ENCODE measurements at regions not wholly inside any gene's neighbourhood (a gene's known extent, or its start where the extent isn't known, plus 50 kb on each side); places are given as distances from the start of the nearest gene placed in this dataset.

- Mint-ChIP-seq H3K27me3 (ENCODE audit: low read depth) (no peaks in the 10 kb centered on the region), H3K9me3 (no peaks in the 10 kb centered on the region), H3K4me1 (ENCODE audit: low read depth) (no peaks in the 10 kb centered on the region), H3K27ac (no peak overlapping the region), H3K4me3 (no peak overlapping the region), H3K36me3 (ENCODE audit: low read depth) (no peaks in the 10 kb centered on the region)
- DNase-seq (ENCODE audit: low spot score): no peak
Measured at GRCh38 chr5:106894964-106895363, 775.8 kb downstream of the EFNA5 start.

- H3K4me1 Mint-ChIP-seq (ENCODE audit: low read depth): no peaks in the 10 kb centered on the region
- no peaks in the 10 kb centered on the region for H3K9me3 Mint-ChIP-seq
- no peak overlapping the region for H3K27ac Mint-ChIP-seq
- no peak for DNase-seq (ENCODE audit: low spot score)
- no peaks in the 10 kb centered on the region for H3K27me3 Mint-ChIP-seq (ENCODE audit: low read depth)
- H3K4me3 Mint-ChIP-seq: no peak overlapping the region
- no peaks in the 10 kb centered on the region for H3K36me3 Mint-ChIP-seq (ENCODE audit: low read depth)
Measured at GRCh38 chr5:106882035-106882434, 788.7 kb downstream of the EFNA5 start.

GRCh38 chr5:106880656-106881055, 790.1 kb downstream of the EFNA5 start:
- H3K27ac Mint-ChIP-seq: no peak overlapping the region

GRCh38 chr5:106877881-106878280, 792.9 kb downstream of the EFNA5 start:
- H3K27me3 Mint-ChIP-seq (ENCODE audit: low read depth): no peaks in the 10 kb centered on the region
- no peak overlapping the region for H3K4me3 Mint-ChIP-seq
- H3K27ac Mint-ChIP-seq: no peak overlapping the region
- H3K36me3 Mint-ChIP-seq (ENCODE audit: low read depth): no peaks in the 10 kb centered on the region
- H3K9me3 Mint-ChIP-seq: no peaks in the 10 kb centered on the region
- no peak for DNase-seq (ENCODE audit: low spot score)
- H3K4me1 Mint-ChIP-seq (ENCODE audit: low read depth): no peaks in the 10 kb centered on the region

More at GRCh38 chr5:106880656-106881055, 790.1 kb downstream of the EFNA5 start:
- no peaks in the 10 kb centered on the region for H3K27me3 Mint-ChIP-seq (ENCODE audit: low read depth)
- no peak for DNase-seq (ENCODE audit: low spot score)
- no peak overlapping the region for H3K4me3 Mint-ChIP-seq
- no peaks in the 10 kb centered on the region for H3K36me3 Mint-ChIP-seq (ENCODE audit: low read depth)
- H3K4me1 Mint-ChIP-seq (ENCODE audit: low read depth): no peaks in the 10 kb centered on the region
- H3K9me3 Mint-ChIP-seq: no peaks in the 10 kb centered on the region

GRCh38 chr5:106876665-106877194, 794.0 kb downstream of the EFNA5 start:
- Mint-ChIP-seq H3K4me3 (no peak overlapping the region), H3K27ac (no peak overlapping the region), H3K36me3 (ENCODE audit: low read depth) (no peaks in the 10 kb centered on the region), H3K4me1 (ENCODE audit: low read depth) (no peaks in the 10 kb centered on the region), H3K27me3 (ENCODE audit: low read depth) (no peaks in the 10 kb centered on the region), H3K9me3 (no peaks in the 10 kb centered on the region)
- DNase-seq (ENCODE audit: low spot score): no peak

GRCh38 chr5:106876298-106876622, 794.5 kb downstream of the EFNA5 start:
- H3K27me3 Mint-ChIP-seq (ENCODE audit: low read depth): no peaks in the 10 kb centered on the region
- H3K4me1 Mint-ChIP-seq (ENCODE audit: low read depth): no peaks in the 10 kb centered on the region
- H3K27ac Mint-ChIP-seq: no peak overlapping the region
- H3K36me3 Mint-ChIP-seq (ENCODE audit: low read depth): no peaks in the 10 kb centered on the region
- DNase-seq (ENCODE audit: low spot score): no peak
- no peak overlapping the region for H3K4me3 Mint-ChIP-seq
- H3K9me3 Mint-ChIP-seq: no peaks in the 10 kb centered on the region

GRCh38 chr5:106875591-106876297, 795.0 kb downstream of the EFNA5 start:
- Mint-ChIP-seq H3K4me3 (no peak overlapping the region), H3K4me1 (ENCODE audit: low read depth) (no peaks in the 10 kb centered on the region), H3K27ac (no peak overlapping the region), H3K9me3 (no peaks in the 10 kb centered on the region), H3K27me3 (ENCODE audit: low read depth) (no peaks in the 10 kb centered on the region), H3K36me3 (ENCODE audit: low read depth) (no peaks in the 10 kb centered on the region)
- DNase-seq (ENCODE audit: low spot score): no peak

- Mint-ChIP-seq H3K27me3 (ENCODE audit: low read depth) (no peaks in the 10 kb centered on the region), H3K4me1 (ENCODE audit: low read depth) (no peaks in the 10 kb centered on the region), H3K36me3 (ENCODE audit: low read depth) (no peaks in the 10 kb centered on the region), H3K4me3 (no peak overlapping the region), H3K27ac (no peak overlapping the region), H3K9me3 (no peaks in the 10 kb centered on the region)
- DNase-seq (ENCODE audit: low spot score): no peak
Measured at GRCh38 chr5:106874974-106875373, 795.8 kb downstream of the EFNA5 start.

GRCh38 chr5:106874531-106874930, 796.2 kb downstream of the EFNA5 start:
- Mint-ChIP-seq H3K36me3 (ENCODE audit: low read depth) (no peaks in the 10 kb centered on the region), H3K27ac (no peak overlapping the region)

GRCh38 chr5:106873568-106873967, 797.2 kb downstream of the EFNA5 start:
- H3K27me3 Mint-ChIP-seq (ENCODE audit: low read depth): no peaks in the 10 kb centered on the region
- H3K9me3 Mint-ChIP-seq: no peaks in the 10 kb centered on the region
- no peak overlapping the region for H3K4me3 Mint-ChIP-seq
- DNase-seq (ENCODE audit: low spot score): no peak
- no peaks in the 10 kb centered on the region for H3K4me1 Mint-ChIP-seq (ENCODE audit: low read depth)
- H3K27ac Mint-ChIP-seq: no peak overlapping the region
- no peaks in the 10 kb centered on the region for H3K36me3 Mint-ChIP-seq (ENCODE audit: low read depth)

More at GRCh38 chr5:106874531-106874930, 796.2 kb downstream of the EFNA5 start:
- no peak for DNase-seq (ENCODE audit: low spot score)
- H3K27me3 Mint-ChIP-seq (ENCODE audit: low read depth): no peaks in the 10 kb centered on the region
- H3K9me3 Mint-ChIP-seq: no peaks in the 10 kb centered on the region
- H3K4me3 Mint-ChIP-seq: no peak overlapping the region
- no peaks in the 10 kb centered on the region for H3K4me1 Mint-ChIP-seq (ENCODE audit: low read depth)

GRCh38 chr5:106865279-106865678, 805.5 kb downstream of the EFNA5 start:
- H3K27me3 Mint-ChIP-seq (ENCODE audit: low read depth): no peaks in the 10 kb centered on the region
- H3K9me3 Mint-ChIP-seq: no peaks in the 10 kb centered on the region
- H3K27ac Mint-ChIP-seq: no peak overlapping the region
- no peaks in the 10 kb centered on the region for H3K36me3 Mint-ChIP-seq (ENCODE audit: low read depth)
- DNase-seq (ENCODE audit: low spot score): no peak
- H3K4me1 Mint-ChIP-seq (ENCODE audit: low read depth): no peaks in the 10 kb centered on the region
- H3K4me3 Mint-ChIP-seq: no peak overlapping the region

- Mint-ChIP-seq H3K27me3 (ENCODE audit: low read depth) (no peaks in the 10 kb centered on the region), H3K4me1 (ENCODE audit: low read depth) (no peaks in the 10 kb centered on the region), H3K4me3 (no peak overlapping the region), H3K27ac (no peak overlapping the region), H3K36me3 (ENCODE audit: low read depth) (no peaks in the 10 kb centered on the region), H3K9me3 (peaks cover 5% of the 10 kb centered on the region)
- no peak for DNase-seq (ENCODE audit: low spot score)
Measured at GRCh38 chr5:106862450-106863193, 808.1 kb downstream of the EFNA5 start.

- no peaks in the 10 kb centered on the region for H3K27me3 Mint-ChIP-seq (ENCODE audit: low read depth)
- DNase-seq (ENCODE audit: low spot score): no peak
- no peaks in the 10 kb centered on the region for H3K36me3 Mint-ChIP-seq (ENCODE audit: low read depth)
- no peak overlapping the region for H3K27ac Mint-ChIP-seq
- H3K4me3 Mint-ChIP-seq: no peak overlapping the region
- peaks cover 5% of the 10 kb centered on the region for H3K9me3 Mint-ChIP-seq
- no peaks in the 10 kb centered on the region for H3K4me1 Mint-ChIP-seq (ENCODE audit: low read depth)
Measured at GRCh38 chr5:106860398-106861044, 810.2 kb downstream of the EFNA5 start.

- Mint-ChIP-seq H3K27ac (no peak overlapping the region), H3K27me3 (ENCODE audit: low read depth) (no peaks in the 10 kb centered on the region), H3K36me3 (ENCODE audit: low read depth) (no peaks in the 10 kb centered on the region), H3K4me3 (no peak overlapping the region), H3K4me1 (ENCODE audit: low read depth) (no peaks in the 10 kb centered on the region), H3K9me3 (peaks cover 5% of the 10 kb centered on the region)
- no peak for DNase-seq (ENCODE audit: low spot score)
Measured at GRCh38 chr5:106858616-106859015, 812.1 kb downstream of the EFNA5 start.

Data from T-helper 2 cell treated with Interferon-gamma antibody and Interleukin-4, amounts not matched to agents 5 μg/mL and 100 μg/mL, for 36 hours (primary cell).